ENCODE measurements at regions not wholly inside any gene's neighbourhood (a gene's known extent, or its start where the extent isn't known, plus 50 kb on each side); places are given as distances from the start of the nearest gene placed in this dataset.

DNA sequence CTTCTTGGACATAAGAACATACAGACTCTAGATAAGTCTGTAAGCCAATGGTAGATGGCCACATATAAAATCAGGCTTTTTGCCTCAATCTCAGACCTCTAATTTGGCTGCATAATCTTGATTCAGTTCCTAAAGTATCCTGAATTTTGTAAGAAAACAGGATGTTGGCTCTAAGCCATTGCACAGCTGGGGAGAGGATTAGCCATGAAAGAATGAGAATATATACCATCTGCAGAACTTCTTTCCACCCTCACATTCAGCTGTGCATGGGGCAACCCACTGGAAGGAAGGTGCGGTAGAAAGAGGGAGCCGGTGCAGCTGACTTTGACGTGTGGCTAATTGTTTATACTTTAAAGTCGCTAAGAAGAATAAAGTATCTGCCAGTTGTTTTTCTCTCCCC is 1061.6 kb upstream of the FAM98A start:
- H3K36me3 Mint-ChIP-seq: no peaks in the 10 kb centered on the region
- H3K9me3 Mint-ChIP-seq: peaks cover 0 to 8% (median 5%) of the 10 kb centered on the region in 7 donors
- DNase-seq (no peak), ATAC-seq (ENCODE audit: low read depth in 2 of 2) (no peak)
- no peak overlapping the region for H3K4me3 Mint-ChIP-seq
- Histone ChIP-seq H3K27ac (ENCODE audit: insufficient read depth, low read length, poor library complexity, severe bottlenecking) (no peak overlapping the region), H3K9me3 (ENCODE audit: control insufficient read depth in 2 of 2, low read length in 2 of 2) (no peaks in the 10 kb centered on the region), H3K27me3 (ENCODE audit: control insufficient read depth, insufficient read depth, low read length) (no peaks in the 10 kb centered on the region), H3K36me3 (ENCODE audit: control insufficient read depth, insufficient read depth, low read length) (no peaks in the 10 kb centered on the region), H3K4me3 (ENCODE audit: low read depth, low read length) (no peak overlapping the region), H3K4me1 (ENCODE audit: control insufficient read depth, insufficient read depth, low read length, poor library complexity, severe bottlenecking) (no peaks in the 10 kb centered on the region)
- no peaks in the 10 kb centered on the region for H3K4me1 Mint-ChIP-seq
- no peaks in the 10 kb centered on the region for H3K27me3 Mint-ChIP-seq
- no peak overlapping the region for H3K27ac Mint-ChIP-seq

GRCh38 chr2:34656632-34657031 is 1057.5 kb upstream of the FAM98A start:
- no peak overlapping the region for H3K27ac Mint-ChIP-seq
- Histone ChIP-seq H3K27me3 (ENCODE audit: control insufficient read depth, insufficient read depth, low read length) (no peaks in the 10 kb centered on the region), H3K4me3 (ENCODE audit: low read depth, low read length) (no peak overlapping the region), H3K27ac (ENCODE audit: insufficient read depth, low read length, poor library complexity, severe bottlenecking) (no peak overlapping the region), H3K9me3 (ENCODE audit: control insufficient read depth in 2 of 2, low read length in 2 of 2) (no peaks in the 10 kb centered on the region), H3K36me3 (ENCODE audit: control insufficient read depth, insufficient read depth, low read length) (no peaks in the 10 kb centered on the region), H3K4me1 (ENCODE audit: control insufficient read depth, insufficient read depth, low read length, poor library complexity, severe bottlenecking) (no peaks in the 10 kb centered on the region)
- H3K4me3 Mint-ChIP-seq: no peak overlapping the region
- no peaks in the 10 kb centered on the region for H3K4me1 Mint-ChIP-seq
- ATAC-seq (ENCODE audit: low read depth in 2 of 2): no peak
- DNase-seq: no peak
- H3K36me3 Mint-ChIP-seq: no peaks in the 10 kb centered on the region
- H3K9me3 Mint-ChIP-seq: peaks cover 0 to 16% (median 3%) of the 10 kb centered on the region in 7 donors
- H3K27me3 Mint-ChIP-seq: no peaks in the 10 kb centered on the region

- Mint-ChIP-seq H3K36me3 (no peaks in the 10 kb centered on the region), H3K9me3 (peaks cover 0 to 23% (median 5%) of the 10 kb centered on the region in 7 donors), H3K27ac (no peak overlapping the region), H3K27me3 (no peaks in the 10 kb centered on the region), H3K4me1 (no peaks in the 10 kb centered on the region), H3K4me3 (no peak overlapping the region)
- no peaks in the 10 kb centered on the region for H3K27me3 ChIP-seq (ENCODE audit: control insufficient read depth, insufficient read depth, low read length)
- H3K27ac ChIP-seq (ENCODE audit: insufficient read depth, low read length, poor library complexity, severe bottlenecking): no peak overlapping the region
- ATAC-seq (ENCODE audit: low read depth in 2 of 2): no peak
- no peak for DNase-seq
- no peaks in the 10 kb centered on the region for H3K36me3 ChIP-seq (ENCODE audit: control insufficient read depth, insufficient read depth, low read length)
- no peaks in the 10 kb centered on the region for H3K4me1 ChIP-seq (ENCODE audit: control insufficient read depth, insufficient read depth, low read length, poor library complexity, severe bottlenecking)
- peaks cover 0 to 3% of the 10 kb centered on the region in 2 experiments for H3K9me3 ChIP-seq (ENCODE audit: control insufficient read depth in 2 of 2, low read length in 2 of 2)
- no peak overlapping the region for H3K4me3 ChIP-seq (ENCODE audit: low read depth, low read length)
These were observed 1053.5 kb upstream of the FAM98A start for GRCh38 chr2:34652636-34653035.

- H3K27me3 Mint-ChIP-seq: no peaks in the 10 kb centered on the region
- no peaks in the 10 kb centered on the region for H3K36me3 Mint-ChIP-seq
- H3K27ac Mint-ChIP-seq: no peak overlapping the region
- Histone ChIP-seq H3K27me3 (ENCODE audit: control insufficient read depth, insufficient read depth, low read length) (no peaks in the 10 kb centered on the region), H3K9me3 (ENCODE audit: control insufficient read depth in 2 of 2, low read length in 2 of 2) (peaks cover 0 to 3% of the 10 kb centered on the region in 2 experiments), H3K27ac (ENCODE audit: insufficient read depth, low read length, poor library complexity, severe bottlenecking) (no peak overlapping the region), H3K36me3 (ENCODE audit: control insufficient read depth, insufficient read depth, low read length) (no peaks in the 10 kb centered on the region), H3K4me3 (ENCODE audit: low read depth, low read length) (no peak overlapping the region), H3K4me1 (ENCODE audit: control insufficient read depth, insufficient read depth, low read length, poor library complexity, severe bottlenecking) (no peaks in the 10 kb centered on the region)
- no peaks in the 10 kb centered on the region for H3K4me1 Mint-ChIP-seq
- H3K4me3 Mint-ChIP-seq: no peak overlapping the region
- DNase-seq (no peak), ATAC-seq (ENCODE audit: low read depth in 2 of 2) (no peak)
- H3K9me3 Mint-ChIP-seq: peaks cover 0 to 21% (median 6%) of the 10 kb centered on the region in 7 donors
These were observed 1047.8 kb upstream of the FAM98A start for GRCh38 chr2:34646901-34647300.

- Mint-ChIP-seq H3K27ac (no peak overlapping the region), H3K36me3 (no peaks in the 10 kb centered on the region), H3K4me1 (no peaks in the 10 kb centered on the region), H3K27me3 (no peaks in the 10 kb centered on the region), H3K4me3 (no peak overlapping the region), H3K9me3 (peaks cover 3 to 23% (median 9%) of the 10 kb centered on the region in 7 donors)
- Histone ChIP-seq H3K9me3 (ENCODE audit: control insufficient read depth in 2 of 2, low read length in 2 of 2) (peaks cover 0 to 7% of the 10 kb centered on the region in 2 experiments), H3K27me3 (ENCODE audit: control insufficient read depth, insufficient read depth, low read length) (no peaks in the 10 kb centered on the region), H3K27ac (ENCODE audit: insufficient read depth, low read length, poor library complexity, severe bottlenecking) (no peak overlapping the region), H3K4me1 (ENCODE audit: control insufficient read depth, insufficient read depth, low read length, poor library complexity, severe bottlenecking) (no peaks in the 10 kb centered on the region), H3K36me3 (ENCODE audit: control insufficient read depth, insufficient read depth, low read length) (no peaks in the 10 kb centered on the region), H3K4me3 (ENCODE audit: low read depth, low read length) (no peak overlapping the region)
- ATAC-seq (ENCODE audit: low read depth in 2 of 2): no peak
- no peak for DNase-seq
These were observed 1033.2 kb upstream of the FAM98A start for GRCh38 chr2:34632327-34632726.

DNA sequence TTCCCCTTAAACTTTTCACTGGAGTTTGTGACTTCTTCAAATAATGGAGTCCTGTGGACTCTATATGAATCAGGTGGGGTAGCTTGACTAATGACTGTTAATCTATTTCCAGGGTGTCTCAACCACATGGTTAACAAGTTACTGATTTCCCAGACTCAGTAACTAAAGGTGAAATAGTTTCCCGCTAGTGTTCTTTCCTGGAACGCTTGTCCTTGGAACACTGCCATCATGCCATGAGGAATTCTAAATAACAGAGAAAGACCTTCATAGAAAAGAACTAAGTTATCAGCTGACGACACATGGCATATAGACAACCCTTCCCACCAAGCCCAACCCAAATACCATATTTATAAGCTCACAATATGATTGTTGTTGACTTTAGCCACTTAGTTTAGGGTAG is 1027.9 kb upstream of the FAM98A start:
- no peaks in the 10 kb centered on the region for H3K36me3 Mint-ChIP-seq

DNA sequence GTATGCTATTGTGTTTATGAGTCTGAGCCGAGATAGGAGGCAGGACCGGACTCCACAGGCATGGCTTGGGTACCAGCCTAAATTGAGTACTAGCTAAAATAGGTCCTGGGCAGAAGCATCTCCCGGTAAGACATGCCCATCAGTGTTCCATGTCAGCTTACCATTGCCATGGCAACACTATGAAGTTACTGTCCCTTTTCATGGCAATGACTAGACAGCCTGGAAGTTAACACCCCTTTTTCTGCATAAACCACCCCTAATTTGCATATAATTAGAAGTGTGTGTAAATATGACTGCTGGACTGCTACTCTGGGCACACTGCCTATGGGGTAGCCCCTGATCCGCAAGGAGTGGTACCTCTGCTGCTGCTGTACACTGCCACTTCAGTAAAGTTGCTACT is 1005.1 kb upstream of the FAM98A start:
- Mint-ChIP-seq H3K9me3 (peaks cover 0 to 23% (median 8%) of the 10 kb centered on the region in 7 donors), H3K4me3 (no peak overlapping the region)

More for the DNA sequence above, 1027.9 kb upstream of the FAM98A start:
- Mint-ChIP-seq H3K27me3 (no peaks in the 10 kb centered on the region), H3K4me1 (no peaks in the 10 kb centered on the region), H3K9me3 (peaks cover 0 to 17% (median 7%) of the 10 kb centered on the region in 7 donors), H3K27ac (no peak overlapping the region), H3K4me3 (no peak overlapping the region)
- Histone ChIP-seq H3K27ac (ENCODE audit: insufficient read depth, low read length, poor library complexity, severe bottlenecking) (no peak overlapping the region), H3K27me3 (ENCODE audit: control insufficient read depth, insufficient read depth, low read length) (no peaks in the 10 kb centered on the region), H3K4me3 (ENCODE audit: low read depth, low read length) (no peak overlapping the region), H3K9me3 (ENCODE audit: control insufficient read depth in 2 of 2, low read length in 2 of 2) (peaks cover 0 to 7% of the 10 kb centered on the region in 2 experiments), H3K4me1 (ENCODE audit: control insufficient read depth, insufficient read depth, low read length, poor library complexity, severe bottlenecking) (no peaks in the 10 kb centered on the region), H3K36me3 (ENCODE audit: control insufficient read depth, insufficient read depth, low read length) (no peaks in the 10 kb centered on the region)
- DNase-seq (no peak), ATAC-seq (ENCODE audit: low read depth in 2 of 2) (no peak)

GRCh38 chr2:34602262-34602661 is 1003.2 kb upstream of the FAM98A start:
- no peak overlapping the region for H3K27ac Mint-ChIP-seq
- Histone ChIP-seq H3K4me1 (ENCODE audit: control insufficient read depth, insufficient read depth, low read length, poor library complexity, severe bottlenecking) (no peaks in the 10 kb centered on the region), H3K9me3 (ENCODE audit: control insufficient read depth in 2 of 2, low read length in 2 of 2) (peaks cover 4 to 5% of the 10 kb centered on the region in 2 experiments), H3K27ac (ENCODE audit: insufficient read depth, low read length, poor library complexity, severe bottlenecking) (no peak overlapping the region), H3K4me3 (ENCODE audit: low read depth, low read length) (no peak overlapping the region), H3K36me3 (ENCODE audit: control insufficient read depth, insufficient read depth, low read length) (no peaks in the 10 kb centered on the region), H3K27me3 (ENCODE audit: control insufficient read depth, insufficient read depth, low read length) (no peaks in the 10 kb centered on the region)
- H3K4me1 Mint-ChIP-seq: no peaks in the 10 kb centered on the region
- H3K27me3 Mint-ChIP-seq: no peaks in the 10 kb centered on the region
- H3K4me3 Mint-ChIP-seq: no peak overlapping the region
- H3K36me3 Mint-ChIP-seq: no peaks in the 10 kb centered on the region
- ATAC-seq (ENCODE audit: low read depth in 2 of 2) (no peak), DNase-seq (no peak)
- peaks cover 0 to 23% (median 4%) of the 10 kb centered on the region in 7 donors for H3K9me3 Mint-ChIP-seq

More for the DNA sequence above, 1005.1 kb upstream of the FAM98A start:
- no peaks in the 10 kb centered on the region for H3K4me1 ChIP-seq (ENCODE audit: control insufficient read depth, insufficient read depth, low read length, poor library complexity, severe bottlenecking)
- H3K27ac ChIP-seq (ENCODE audit: insufficient read depth, low read length, poor library complexity, severe bottlenecking): no peak overlapping the region
- H3K36me3 ChIP-seq (ENCODE audit: control insufficient read depth, insufficient read depth, low read length): no peaks in the 10 kb centered on the region
- ATAC-seq (ENCODE audit: low read depth in 2 of 2) (no peak), DNase-seq (no peak)
- Mint-ChIP-seq H3K27ac (no peak overlapping the region), H3K27me3 (no peaks in the 10 kb centered on the region), H3K4me1 (no peaks in the 10 kb centered on the region), H3K36me3 (no peaks in the 10 kb centered on the region)
- peaks cover 4% of the 10 kb centered on the region in 2 experiments for H3K9me3 ChIP-seq (ENCODE audit: control insufficient read depth in 2 of 2, low read length in 2 of 2)
- H3K4me3 ChIP-seq (ENCODE audit: low read depth, low read length): no peak overlapping the region
- H3K27me3 ChIP-seq (ENCODE audit: control insufficient read depth, insufficient read depth, low read length): no peaks in the 10 kb centered on the region

Data from CD4-positive, CD25-positive, alpha-beta regulatory T cell (primary cell).